Endodermal cell (in vitro differentiated cells): ENCODE measurements at regions not wholly inside any gene's neighbourhood (a gene's known extent, or its start where the extent isn't known, plus 50 kb on each side); places are given as distances from the start of the nearest gene placed in this dataset.

ENCODE experiments used
- DNase-seq: peaks from one replicate; pipeline ENCODE4 v3.0.0-alpha.2; 2017
- H3K27ac ChIP-seq: 2 replicates; pipeline ENCODE4 v1.5.1; 2013; ENCODE audit warnings: mild to moderate bottlenecking, low read depth, low read length, moderate library complexity
- H3K27me3 ChIP-seq: 2 replicates; pipeline ENCODE4 v1.6.1; 2013; ENCODE audit warnings: mild to moderate bottlenecking, low read length, moderate library complexity; ENCODE audit not compliant: insufficient read depth, control insufficient read depth, poor library complexity, severe bottlenecking
- H3K36me3 ChIP-seq: 2 replicates; pipeline ENCODE4 v1.7.0; 2013; ENCODE audit warnings: mild to moderate bottlenecking, low read length, moderate library complexity; ENCODE audit not compliant: control insufficient read depth, insufficient read depth
- H3K4me1 ChIP-seq: one replicate; pipeline ENCODE4 v1.7.0; 2013; ENCODE audit warnings: low read length; ENCODE audit not compliant: control insufficient read depth, insufficient read depth
- H3K4me3 ChIP-seq: 2 replicates; pipeline ENCODE4 v1.5.1; 2013; ENCODE audit warnings: mild to moderate bottlenecking, low read length, moderate library complexity
- H3K9ac ChIP-seq: 2 replicates; pipeline ENCODE4 v1.6.1; 2013; ENCODE audit warnings: mild to moderate bottlenecking, low read length, moderate library complexity; ENCODE audit not compliant: poor library complexity, severe bottlenecking; ENCODE audit errors: extremely low read depth
- H3K9me3 ChIP-seq: 2 replicates; pipeline ENCODE4 v1.6.1; 2013; ENCODE audit warnings: mild to moderate bottlenecking, low read length, moderate library complexity; ENCODE audit not compliant: control insufficient read depth
- H3K27ac Mint-ChIP-seq: 2 replicates; pipeline ENCODE4 v1.8.0; 2020; ENCODE audit warnings: mixed read lengths
- H3K27me3 Mint-ChIP-seq: 2 replicates; pipeline ENCODE4 v1.8.0; 2021; ENCODE audit warnings: mild to moderate bottlenecking, mixed read lengths; ENCODE audit not compliant: insufficient read depth
- H3K36me3 Mint-ChIP-seq: 2 replicates; pipeline ENCODE4 v1.8.0; 2020; ENCODE audit warnings: low read depth, mixed read lengths
- H3K4me1 Mint-ChIP-seq: 2 replicates; pipeline ENCODE4 v1.8.0; 2020; ENCODE audit warnings: mixed read lengths
- H3K4me3 Mint-ChIP-seq: 2 replicates; pipeline ENCODE4 v1.8.0; 2020; ENCODE audit warnings: mild to moderate bottlenecking, moderate library complexity, mixed read lengths
- H3K9me3 Mint-ChIP-seq: 2 replicates; pipeline ENCODE4 v1.8.0; 2020; ENCODE audit warnings: mild to moderate bottlenecking, mixed read lengths
- WGBS, 2 experiments: methylation state at CpG; one replicate each; pipeline versions ENCODE4 v1.1.5 to v1.1.7; 2013; ENCODE audit warnings: missing lambda C conversion rate in 2 of 2, mixed read lengths in 1 of 2; ENCODE audit not compliant: insufficient coverage in 1 of 2, insufficient read length in 1 of 2; 5-methylcytosine and 5-hydroxymethylcytosine counted together
- TF ChIP-seq, protein P1 (sequence below): fragments of 200-600 bp; sonication (generic); conservative IDR thresholded peaks from 2 replicates; pipeline ENCODE4 v1.5.0; 2021; ENCODE audit warnings: antibody characterized with exemption, mild to moderate bottlenecking

DNA sequence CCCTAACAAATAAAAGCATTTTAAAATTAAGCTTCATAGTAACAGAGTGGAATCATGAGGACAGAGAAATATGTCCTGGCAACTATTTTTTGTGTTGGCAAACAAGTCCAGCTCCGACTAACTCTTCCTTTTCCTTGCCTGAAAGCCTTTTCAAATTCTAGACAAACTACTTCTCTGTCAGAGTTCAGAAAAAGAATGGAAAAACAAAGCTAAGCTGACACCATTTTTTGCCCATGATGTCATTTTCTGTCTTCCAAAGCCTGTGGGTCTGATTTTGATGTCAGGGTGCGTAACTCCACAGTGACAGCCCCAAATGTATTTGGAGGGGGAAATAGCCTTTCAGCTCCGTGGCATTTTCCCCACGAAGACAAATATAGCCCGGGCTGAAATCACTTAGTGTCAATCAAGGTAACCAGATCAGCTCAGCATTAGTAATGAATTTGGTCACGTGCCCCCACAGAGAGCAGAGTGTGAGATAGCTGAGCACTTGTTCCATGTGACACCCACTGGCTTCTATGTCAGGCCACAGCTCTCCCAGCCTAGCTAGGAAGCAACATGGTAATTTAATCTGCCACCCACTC, 233.0 kb upstream of the SIX2 start:
- H3K27ac ChIP-seq, result no peak overlapping the region
- Mint-ChIP-seq H3K9me3 (no peaks in the 10 kb centered on the region), H3K4me3 (no peak overlapping the region), H3K36me3 (no peaks in the 10 kb centered on the region), H3K27me3 (no peaks in the 10 kb centered on the region), H3K4me1 (no peaks in the 10 kb centered on the region), H3K27ac (no peak overlapping the region)
- DNase-seq, result no peak
- no peak overlapping the region for H3K4me3 ChIP-seq
- no peaks in the 10 kb centered on the region for H3K9me3 ChIP-seq
- H3K27me3 ChIP-seq, result no peaks in the 10 kb centered on the region
- no peaks in the 10 kb centered on the region for H3K4me1 ChIP-seq
- H3K36me3 ChIP-seq, result no peaks in the 10 kb centered on the region
- TF ChIP-seq, protein P1, sequence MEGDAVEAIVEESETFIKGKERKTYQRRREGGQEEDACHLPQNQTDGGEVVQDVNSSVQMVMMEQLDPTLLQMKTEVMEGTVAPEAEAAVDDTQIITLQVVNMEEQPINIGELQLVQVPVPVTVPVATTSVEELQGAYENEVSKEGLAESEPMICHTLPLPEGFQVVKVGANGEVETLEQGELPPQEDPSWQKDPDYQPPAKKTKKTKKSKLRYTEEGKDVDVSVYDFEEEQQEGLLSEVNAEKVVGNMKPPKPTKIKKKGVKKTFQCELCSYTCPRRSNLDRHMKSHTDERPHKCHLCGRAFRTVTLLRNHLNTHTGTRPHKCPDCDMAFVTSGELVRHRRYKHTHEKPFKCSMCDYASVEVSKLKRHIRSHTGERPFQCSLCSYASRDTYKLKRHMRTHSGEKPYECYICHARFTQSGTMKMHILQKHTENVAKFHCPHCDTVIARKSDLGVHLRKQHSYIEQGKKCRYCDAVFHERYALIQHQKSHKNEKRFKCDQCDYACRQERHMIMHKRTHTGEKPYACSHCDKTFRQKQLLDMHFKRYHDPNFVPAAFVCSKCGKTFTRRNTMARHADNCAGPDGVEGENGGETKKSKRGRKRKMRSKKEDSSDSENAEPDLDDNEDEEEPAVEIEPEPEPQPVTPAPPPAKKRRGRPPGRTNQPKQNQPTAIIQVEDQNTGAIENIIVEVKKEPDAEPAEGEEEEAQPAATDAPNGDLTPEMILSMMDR, result no peak
- WGBS, 2 experiments, result 77 to 80% methylated on average over 6 of the region's 6 CpGs
- H3K9ac ChIP-seq, result no peak overlapping the region

DNA sequence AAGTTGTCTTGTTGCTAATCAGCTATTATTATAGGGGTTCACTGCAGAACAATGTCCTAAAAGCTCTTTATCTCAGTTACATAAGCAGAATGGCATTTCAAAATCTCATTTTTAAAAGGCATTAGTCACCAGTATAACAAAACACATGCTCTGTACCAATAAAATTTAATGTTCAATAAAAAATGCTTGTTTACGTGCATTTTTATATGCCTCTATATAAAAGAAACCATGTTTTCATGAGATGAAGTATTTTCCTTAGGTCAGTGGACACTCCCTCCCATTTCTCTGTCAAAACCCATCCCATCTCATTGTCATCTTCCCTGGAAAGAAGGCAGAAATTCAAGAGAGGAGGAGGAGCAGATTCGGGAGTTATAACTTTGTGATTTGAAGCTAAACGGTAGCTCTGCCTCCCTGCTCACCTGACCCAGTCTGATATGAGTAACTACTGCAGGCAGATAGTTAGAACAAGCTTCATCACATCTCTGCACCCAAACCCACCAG, 231.9 kb upstream of the SIX2 start:
- TF ChIP-seq, protein P1, result no peak
- no peaks in the 10 kb centered on the region for H3K9me3 ChIP-seq
- H3K4me1 Mint-ChIP-seq, result no peaks in the 10 kb centered on the region
- no peaks in the 10 kb centered on the region for H3K36me3 ChIP-seq
- H3K27me3 Mint-ChIP-seq, result no peaks in the 10 kb centered on the region
- no peak overlapping the region for H3K27ac ChIP-seq
- no peaks in the 10 kb centered on the region for H3K9me3 Mint-ChIP-seq
- no peak overlapping the region for H3K4me3 ChIP-seq
- 94 to 100% methylated on average over 2 to 3 of the region's 3 CpGs for WGBS, 2 experiments
- H3K4me3 Mint-ChIP-seq, result no peak overlapping the region
- H3K27me3 ChIP-seq, result no peaks in the 10 kb centered on the region
- no peak for DNase-seq
- no peaks in the 10 kb centered on the region for H3K36me3 Mint-ChIP-seq
- no peak overlapping the region for H3K27ac Mint-ChIP-seq
- H3K4me1 ChIP-seq, result no peaks in the 10 kb centered on the region
- no peak overlapping the region for H3K9ac ChIP-seq

DNA sequence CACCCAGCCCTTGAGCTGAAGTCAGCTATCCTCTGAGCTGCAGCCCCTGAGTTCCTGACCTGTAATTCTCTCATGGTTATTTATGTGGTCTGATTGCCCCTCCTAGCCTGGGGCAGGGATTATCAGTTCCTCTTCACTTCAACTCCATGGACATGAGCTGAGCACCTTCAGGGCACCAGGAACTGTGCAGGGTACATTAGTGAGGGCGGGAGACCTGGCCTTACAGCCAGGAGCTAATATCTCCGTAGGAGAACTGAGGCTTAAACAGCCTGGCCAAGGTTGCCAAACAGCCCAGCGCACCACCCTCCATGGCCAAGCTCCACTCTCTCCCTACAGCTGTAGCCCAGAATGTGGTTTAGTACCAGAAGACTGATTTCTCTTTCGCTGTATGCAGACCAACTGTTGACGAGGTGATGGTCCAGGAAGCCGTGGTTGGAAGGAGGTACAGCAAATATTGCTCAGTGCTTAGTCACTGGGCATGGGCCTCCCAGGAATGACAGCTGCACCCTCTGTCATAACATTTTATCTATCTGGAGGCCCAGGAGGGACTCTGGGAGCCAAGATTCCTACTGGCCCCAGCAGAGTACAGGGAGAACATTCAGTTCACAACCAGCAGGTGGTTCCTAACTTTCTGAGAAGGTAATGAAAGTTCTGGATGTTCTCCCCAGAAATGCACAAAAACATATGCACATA, 228.7 kb upstream of the SIX2 start:
- TF ChIP-seq, protein P1, result peak; percentile 31
- Mint-ChIP-seq H3K9me3 (no peaks in the 10 kb centered on the region), H3K4me3 (no peak overlapping the region), H3K27ac (no peak overlapping the region), H3K27me3 (no peaks in the 10 kb centered on the region), H3K4me1 (no peaks in the 10 kb centered on the region), H3K36me3 (no peaks in the 10 kb centered on the region)
- no peak overlapping the region for H3K9ac ChIP-seq
- H3K27ac ChIP-seq, result no peak overlapping the region
- H3K4me3 ChIP-seq, result no peak overlapping the region
- H3K9me3 ChIP-seq, result no peaks in the 10 kb centered on the region
- no peak for DNase-seq
- H3K36me3 ChIP-seq, result no peaks in the 10 kb centered on the region
- WGBS, 2 experiments, result 87 to 97% methylated on average over 5 to 6 of the region's 6 CpGs
- no peaks in the 10 kb centered on the region for H3K27me3 ChIP-seq
- H3K4me1 ChIP-seq, result no peaks in the 10 kb centered on the region
